Left ventricle myocardium inferior (tissue), 1 donor: ENCODE measurements at regions not wholly inside any gene's neighbourhood (a gene's known extent, or its start where the extent isn't known, plus 50 kb on each side); places are given as distances from the start of the nearest gene placed in this dataset.

Source experiments
- DNase-seq: peaks from one replicate; pipeline ENCODE4 v3.0.0-alpha.2; 2020
- H3K27ac ChIP-seq: fragments of 200-600 bp; replicated peaks from 2 replicates; pipeline ENCODE4 v1.8.0; 2021
- H3K27me3 ChIP-seq: fragments of 200-600 bp; 2 replicates; pipeline ENCODE4 v1.8.0; 2021; ENCODE audit warnings: low read depth
- H3K36me3 ChIP-seq: fragments of 200-600 bp; 2 replicates; pipeline ENCODE4 v1.8.0; 2021
- H3K4me1 ChIP-seq: fragments of 200-600 bp; 2 replicates; pipeline ENCODE4 v1.8.0; 2021
- H3K4me3 ChIP-seq: fragments of 200-600 bp; 2 replicates; pipeline ENCODE4 v1.8.0; 2021; ENCODE audit warnings: mild to moderate bottlenecking, moderate library complexity
- H3K9me3 ChIP-seq: fragments of 200-600 bp; replicated peaks from 2 replicates; pipeline ENCODE4 v1.8.0; 2021
- intact Hi-C: fragments of 100-400 bp; cut with micrococcal nuclease; formaldehyde crosslinking; loops from one replicate; pipeline ENCODE4 v1.11.0; 2022
- TF ChIP-seq, protein P1 (sequence below): fragments of 200-600 bp; IDR thresholded peaks from 2 replicates; pipeline ENCODE4 v1.8.0; 2021; ENCODE audit warnings: antibody characterized with exemption, mild to moderate bottlenecking, borderline replicate concordance
- donor health status: DM: no; HTN: yes; CAD: no; lungs with severe emphysema.

DNA sequence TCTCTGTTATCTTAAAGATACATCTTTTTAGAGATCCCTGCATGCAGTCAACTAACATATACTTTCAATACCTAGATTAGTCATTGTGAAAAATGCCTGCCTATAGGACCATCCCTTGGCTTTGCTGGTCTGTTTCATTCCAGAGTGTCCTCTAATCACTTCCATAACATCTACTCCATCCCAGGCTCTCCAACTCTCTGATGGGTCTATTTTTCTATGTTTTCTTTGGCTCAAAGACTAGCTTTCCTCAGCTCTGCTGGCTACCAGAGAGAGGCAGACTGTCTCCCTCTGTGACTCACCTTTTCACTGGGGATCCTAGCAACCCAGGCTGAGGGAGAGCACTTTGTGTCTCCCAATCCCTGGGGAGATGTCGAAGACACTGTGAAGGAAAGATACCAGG is 547.7 kb upstream of the MCTP2 start:
- no peak overlapping the region for H3K27ac ChIP-seq
- no peaks in the 10 kb centered on the region for H3K4me1 ChIP-seq
- intact Hi-C loops, result no loop called here
- H3K4me3 ChIP-seq, result no peak overlapping the region
- no peak for DNase-seq
- no peaks in the 10 kb centered on the region for H3K36me3 ChIP-seq
- H3K9me3 ChIP-seq, result peaks cover 67% of the 10 kb centered on the region
- no peaks in the 10 kb centered on the region for H3K27me3 ChIP-seq
- TF ChIP-seq, protein P1, sequence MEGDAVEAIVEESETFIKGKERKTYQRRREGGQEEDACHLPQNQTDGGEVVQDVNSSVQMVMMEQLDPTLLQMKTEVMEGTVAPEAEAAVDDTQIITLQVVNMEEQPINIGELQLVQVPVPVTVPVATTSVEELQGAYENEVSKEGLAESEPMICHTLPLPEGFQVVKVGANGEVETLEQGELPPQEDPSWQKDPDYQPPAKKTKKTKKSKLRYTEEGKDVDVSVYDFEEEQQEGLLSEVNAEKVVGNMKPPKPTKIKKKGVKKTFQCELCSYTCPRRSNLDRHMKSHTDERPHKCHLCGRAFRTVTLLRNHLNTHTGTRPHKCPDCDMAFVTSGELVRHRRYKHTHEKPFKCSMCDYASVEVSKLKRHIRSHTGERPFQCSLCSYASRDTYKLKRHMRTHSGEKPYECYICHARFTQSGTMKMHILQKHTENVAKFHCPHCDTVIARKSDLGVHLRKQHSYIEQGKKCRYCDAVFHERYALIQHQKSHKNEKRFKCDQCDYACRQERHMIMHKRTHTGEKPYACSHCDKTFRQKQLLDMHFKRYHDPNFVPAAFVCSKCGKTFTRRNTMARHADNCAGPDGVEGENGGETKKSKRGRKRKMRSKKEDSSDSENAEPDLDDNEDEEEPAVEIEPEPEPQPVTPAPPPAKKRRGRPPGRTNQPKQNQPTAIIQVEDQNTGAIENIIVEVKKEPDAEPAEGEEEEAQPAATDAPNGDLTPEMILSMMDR, result no peak

DNA sequence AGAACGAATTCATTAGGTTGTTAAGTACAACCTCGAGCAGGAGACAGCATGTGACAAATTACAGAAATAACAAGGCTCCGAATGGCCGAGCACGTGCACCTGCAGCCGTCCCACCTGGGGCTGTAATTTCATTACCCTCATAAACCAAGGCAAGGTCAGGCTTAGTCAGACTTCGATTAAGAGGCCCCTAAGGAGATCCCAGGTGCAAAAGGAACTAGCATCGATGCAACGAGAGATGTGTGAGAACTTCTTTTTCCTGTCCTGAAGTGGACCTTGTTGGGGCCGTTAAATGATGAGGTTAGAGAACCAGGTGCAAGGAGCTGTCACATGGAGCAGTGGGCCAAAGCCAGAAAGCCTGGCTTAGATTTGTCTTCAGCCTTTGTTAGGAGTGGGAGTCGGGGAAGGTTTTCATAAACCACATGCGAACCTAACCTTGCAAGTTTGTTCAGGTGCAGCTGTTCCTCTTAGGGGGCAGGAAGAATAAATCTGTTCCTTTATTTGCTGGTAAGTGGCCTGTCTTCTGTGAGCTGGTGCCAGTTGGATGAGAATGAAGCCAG is 559.9 kb upstream of the MCTP2 start:
- Histone ChIP-seq H3K4me1 (no peaks in the 10 kb centered on the region), H3K4me3 (no peak overlapping the region), H3K27ac (no peak overlapping the region), H3K27me3 (no peaks in the 10 kb centered on the region), H3K36me3 (no peaks in the 10 kb centered on the region), H3K9me3 (no peaks in the 10 kb centered on the region)
- intact Hi-C loops, result no loop called here
- TF ChIP-seq, protein P1, result no peak
- DNase-seq, result no peak

DNA sequence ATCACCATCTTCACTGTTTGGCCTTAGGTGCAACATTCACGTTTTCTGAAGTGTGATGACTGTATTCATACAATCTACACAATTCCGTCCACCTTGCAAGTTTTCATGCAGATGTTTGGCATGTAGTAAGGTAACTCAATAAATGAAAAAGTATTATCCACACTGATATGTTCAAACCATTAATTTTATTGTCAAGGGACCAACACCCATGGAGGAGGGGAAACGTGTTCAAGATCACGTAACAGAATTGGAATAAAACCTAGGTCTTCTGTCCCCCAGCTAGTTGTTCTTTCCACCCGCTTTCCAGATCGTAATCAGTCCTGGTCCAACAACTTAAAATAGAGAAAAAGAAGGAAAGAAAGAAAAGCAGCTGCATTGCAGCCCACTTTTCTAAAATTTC is 560.4 kb upstream of the MCTP2 start:
- no peaks in the 10 kb centered on the region for H3K4me1 ChIP-seq
- H3K4me3 ChIP-seq, result no peak overlapping the region
- TF ChIP-seq, protein P1, result no peak
- no peak for DNase-seq
- H3K27ac ChIP-seq, result no peak overlapping the region
- intact Hi-C loops, result no loop called here
- H3K36me3 ChIP-seq, result no peaks in the 10 kb centered on the region
- H3K27me3 ChIP-seq, result no peaks in the 10 kb centered on the region
- no peaks in the 10 kb centered on the region for H3K9me3 ChIP-seq

DNA sequence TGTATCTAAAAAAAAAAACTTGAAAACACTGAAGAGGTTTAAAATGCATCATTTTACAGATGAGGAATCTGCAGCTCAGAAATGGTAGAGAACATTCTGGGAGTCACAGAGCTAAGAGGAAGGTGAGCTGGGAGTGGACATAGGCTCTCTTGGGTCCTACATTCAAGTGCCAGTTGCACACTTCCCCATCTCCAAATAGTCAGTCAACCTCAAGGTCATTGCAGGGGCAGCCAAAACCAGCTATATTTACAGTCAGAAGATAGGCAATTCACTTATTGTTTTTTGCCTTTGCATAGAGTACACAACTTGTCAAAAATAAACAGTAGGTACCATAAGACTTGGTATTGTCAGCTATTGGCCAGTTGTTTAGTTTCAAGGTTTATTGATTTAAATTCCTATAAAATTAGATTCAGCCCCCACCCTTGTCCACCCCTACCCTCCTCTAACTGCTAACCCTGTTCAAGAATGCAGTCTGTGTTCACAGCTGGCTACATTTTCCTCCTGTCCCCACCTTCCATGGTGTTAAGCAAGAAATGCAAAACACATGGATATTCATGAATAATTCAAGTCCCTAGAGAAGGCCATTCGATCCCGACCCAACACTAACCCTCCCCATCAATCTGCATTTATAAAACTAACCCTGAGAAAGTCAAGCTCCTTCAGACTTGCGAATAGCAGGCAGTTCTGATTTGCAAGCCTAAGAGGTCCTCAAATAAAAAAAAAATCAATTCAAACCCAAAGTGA is 567.0 kb upstream of the MCTP2 start:
- intact Hi-C loops, result no loop called here
- no peaks in the 10 kb centered on the region for H3K4me1 ChIP-seq

DNA sequence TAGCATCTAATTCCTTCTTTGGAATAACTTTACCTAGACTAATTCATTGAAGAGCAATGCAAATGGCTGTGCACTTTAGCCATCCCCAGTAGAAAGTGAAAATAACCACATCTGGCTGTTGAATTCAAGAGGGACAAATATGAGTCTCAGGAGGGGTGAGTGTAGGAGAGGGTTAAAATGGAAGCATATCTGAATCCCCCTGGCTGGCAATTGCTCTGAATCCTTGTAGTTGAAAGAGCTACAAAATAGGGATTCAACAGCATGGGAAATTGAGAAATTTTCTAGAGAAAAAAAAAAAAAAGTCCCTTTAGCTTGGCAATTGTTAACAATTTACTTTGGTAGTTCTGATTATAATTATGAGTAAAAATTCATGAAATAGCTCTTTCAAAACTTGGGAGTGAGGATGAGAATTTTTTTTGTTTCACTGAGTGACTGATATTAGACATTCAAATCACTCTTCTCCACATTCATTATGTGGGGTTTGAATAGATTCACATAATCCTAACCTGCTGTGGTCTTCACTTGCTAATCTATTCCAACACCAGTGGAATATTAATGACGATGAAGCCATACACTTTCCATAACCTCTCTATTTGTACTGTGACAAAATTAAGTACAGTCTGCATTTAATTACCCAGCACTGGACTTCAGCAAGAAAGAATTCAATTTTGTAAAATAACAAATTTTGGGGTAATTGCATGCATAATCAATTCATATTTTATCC is 569.0 kb upstream of the MCTP2 start:
- H3K4me3 ChIP-seq, result no peak overlapping the region
- H3K27me3 ChIP-seq, result peaks cover 25% of the 10 kb centered on the region
- no peaks in the 10 kb centered on the region for H3K4me1 ChIP-seq
- no peak overlapping the region for H3K27ac ChIP-seq
- H3K36me3 ChIP-seq, result no peaks in the 10 kb centered on the region
- DNase-seq, result no peak
- intact Hi-C loops, result no loop called here
- no peaks in the 10 kb centered on the region for H3K9me3 ChIP-seq
- TF ChIP-seq, protein P1, result no peak

More for the DNA sequence above, 567.0 kb upstream of the MCTP2 start:
- Histone ChIP-seq H3K4me3 (no peak overlapping the region), H3K9me3 (no peaks in the 10 kb centered on the region), H3K27ac (peak overlapping the region; percentile 66), H3K36me3 (no peaks in the 10 kb centered on the region), H3K27me3 (peaks cover 11% of the 10 kb centered on the region)
- TF ChIP-seq, protein P1, result no peak
- DNase-seq, result no peak
